NCI-H1930 (cell line): ENCODE measurements at regions not wholly inside any gene's neighbourhood (a gene's known extent, or its start where the extent isn't known, plus 50 kb on each side); places are given as distances from the start of the nearest gene placed in this dataset.

Source experiments
- DNase-seq, 2 experiments: peaks; one replicate each; lab custom pipeline; 2025; lab: John Stamatoyannopoulos, UW

DNA sequence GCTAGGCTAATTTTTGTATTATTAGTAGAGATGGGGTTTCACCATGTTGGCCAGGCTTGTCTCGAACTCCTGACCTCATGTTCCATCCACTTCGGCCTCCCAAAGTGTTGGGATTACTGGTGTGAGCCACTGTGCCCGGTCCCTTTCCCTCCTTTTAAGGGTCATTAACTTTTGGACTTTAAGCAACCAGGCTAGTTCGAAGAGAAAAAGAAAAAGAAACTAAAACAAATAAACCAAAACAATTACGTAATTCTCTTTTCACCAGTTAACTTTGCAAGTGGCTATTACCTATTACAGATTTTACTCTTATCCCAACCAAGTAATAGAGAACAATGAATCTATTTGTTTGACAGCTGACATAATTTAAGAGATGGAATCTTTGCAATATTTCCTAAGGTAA lies 72.8 kb upstream of the SEMA3C start:
- no peak for DNase-seq

DNA sequence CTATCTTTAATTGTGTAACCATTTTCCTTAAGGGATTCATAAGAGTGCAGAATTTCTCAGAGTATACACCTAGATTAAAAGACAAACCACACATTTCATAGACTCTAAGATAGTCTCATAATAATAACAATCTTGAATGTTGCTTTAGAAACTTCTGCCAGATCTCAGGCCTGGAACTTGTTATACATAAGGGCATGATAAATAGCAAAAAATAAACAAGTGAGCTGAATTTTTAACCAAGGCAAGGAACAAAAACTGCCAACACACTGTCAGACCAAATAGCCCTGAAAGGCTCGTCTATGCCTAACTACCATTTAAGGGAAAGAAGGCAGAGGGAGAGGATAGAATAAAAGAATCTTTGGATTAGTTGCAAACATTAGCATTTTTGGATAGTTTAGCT lies 65.8 kb upstream of the SEMA3C start:
- no peak for DNase-seq

DNA sequence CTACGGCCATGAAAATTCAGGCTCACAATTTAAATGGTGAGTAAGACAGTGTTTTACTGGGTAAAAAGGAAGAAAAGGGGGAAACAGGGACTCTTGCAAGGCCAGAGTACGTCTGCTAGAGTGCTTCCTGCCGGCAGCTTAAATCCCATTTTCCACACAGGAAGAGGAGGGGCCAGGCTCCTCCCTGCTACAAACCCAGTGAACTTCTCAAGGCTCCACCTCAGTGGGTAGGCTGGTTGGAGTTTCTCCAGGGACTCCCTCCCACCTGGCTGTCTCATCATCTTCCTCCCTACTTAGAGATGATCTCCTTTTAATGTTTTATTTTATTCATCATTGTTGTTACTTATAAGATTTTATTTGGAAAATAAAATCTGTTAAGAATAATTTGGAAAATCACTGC lies 62.6 kb upstream of the SEMA3C start:
- no peak for DNase-seq

DNA sequence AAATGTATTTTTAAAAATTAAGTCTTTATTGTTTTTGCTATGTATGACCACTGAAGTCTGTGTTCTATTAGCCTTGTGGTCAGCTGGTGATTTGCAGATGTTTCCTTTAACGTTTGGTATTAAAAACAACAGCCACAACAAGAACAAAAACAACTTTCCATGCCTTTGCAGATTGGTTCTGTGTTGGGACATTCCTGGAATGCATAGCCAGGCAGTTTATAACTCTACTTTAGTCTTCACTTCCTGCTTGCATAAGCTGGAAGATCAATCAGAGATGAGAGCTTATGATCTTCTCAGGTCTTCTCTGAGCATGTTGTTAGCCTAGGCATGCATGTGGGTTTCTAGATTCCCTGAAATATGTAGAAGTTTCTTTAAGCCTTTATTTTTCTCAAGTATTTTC lies 58.9 kb upstream of the SEMA3C start:
- DNase-seq = no peak

DNA sequence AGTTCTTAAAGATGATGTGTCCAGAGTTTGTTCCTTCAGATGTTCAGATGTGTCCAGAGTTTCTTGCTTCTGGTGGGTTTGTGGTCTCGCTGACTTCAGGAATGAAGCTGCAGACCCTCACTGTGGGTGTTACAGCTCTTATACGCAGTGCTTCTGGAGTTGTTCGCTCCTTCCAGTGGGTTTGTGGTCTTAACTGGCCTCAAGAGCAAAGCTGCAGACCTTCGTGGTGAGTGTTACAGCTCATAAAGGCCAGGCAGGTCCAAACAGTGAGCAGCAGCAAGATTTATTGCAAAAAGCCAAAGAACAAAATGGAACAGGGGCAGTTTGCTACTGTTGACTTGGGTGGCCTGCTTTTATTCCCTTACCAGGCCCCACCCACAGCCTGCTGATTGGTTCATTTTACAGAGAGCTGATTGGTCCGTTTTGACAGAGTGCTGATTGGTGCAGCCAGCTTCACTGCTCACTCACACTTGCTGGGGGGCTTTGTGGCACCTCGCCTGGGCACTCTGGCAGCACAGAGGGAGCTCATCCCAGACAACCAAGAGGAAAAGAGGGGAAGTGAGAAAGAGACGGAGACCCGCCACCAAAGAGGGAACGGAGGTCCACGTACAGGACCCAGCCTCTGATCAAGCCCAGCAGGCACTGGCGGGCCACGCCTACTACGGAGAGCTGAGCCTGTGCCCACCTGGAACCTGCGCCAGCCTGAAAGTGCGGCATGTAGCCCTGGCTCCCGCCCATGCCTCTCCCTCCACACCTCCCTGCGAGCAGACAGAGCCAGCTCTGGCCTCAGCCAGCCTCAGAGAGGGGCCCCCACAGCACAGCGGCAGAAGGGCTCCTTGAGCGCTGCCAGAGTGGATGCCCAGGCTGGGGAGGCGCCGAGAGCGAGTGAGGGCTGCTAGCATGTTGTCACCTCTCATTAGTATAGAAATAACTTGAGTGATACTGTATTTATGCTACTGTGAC lies 55.8 kb upstream of the SEMA3C start:
- no peak for DNase-seq

DNA sequence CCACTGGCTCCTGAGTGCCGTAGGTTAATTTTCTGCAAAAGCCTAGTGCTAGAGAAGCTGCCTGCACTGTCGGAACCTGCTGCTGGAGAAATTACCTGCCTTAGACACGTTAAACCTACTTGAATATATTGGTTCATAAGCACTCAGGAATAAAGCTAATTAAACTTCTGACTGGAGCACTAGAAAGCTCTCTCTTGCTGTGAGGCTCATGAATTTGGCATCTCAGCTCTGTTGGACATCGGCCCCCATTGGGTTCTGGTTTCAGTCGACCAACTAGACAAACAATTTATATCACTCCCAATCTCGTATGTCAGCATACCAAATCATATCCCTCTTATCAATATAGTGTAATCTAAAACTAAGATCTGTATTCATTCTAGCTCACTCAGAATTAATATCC lies 52.4 kb upstream of the SEMA3C start:
- DNase-seq = no peak
